GM12878 (cell line): ENCODE measurements at regions not wholly inside any gene's neighbourhood (a gene's known extent, or its start where the extent isn't known, plus 50 kb on each side); places are given as distances from the start of the nearest gene placed in this dataset.

ENCODE experiments used
- ATAC-seq: fragments of 200-7000 bp; cut with Tn5 transposase; 3 replicates; pipeline ENCODE4 v1.9.1; 2020; ENCODE audit warnings: mild to moderate bottlenecking, moderate library complexity
- BruUV-seq: library from RNA; stranded (reverse); fragments of 400-500 nt; replicated peaks from 2 replicates; lab custom pipeline; 2021; lab: Mats Ljungman, UMichigan
- CTCF ChIA-PET: fragments of 300-600 bp; sonication (Branson Sonifier 250); formaldehyde crosslinking; extraction: SDS; loops from one replicate; lab custom pipeline; 2021; ENCODE audit warnings: inconsistent platforms; lab: Yijun Ruan, JAX
- POLR2A ChIA-PET: fragments of 350-600 bp; formaldehyde crosslinking; extraction: SDS; loops from one replicate; lab custom pipeline; 2021; ENCODE audit warnings: inconsistent platforms; lab: Charles Lee
- RAD21 ChIA-PET: fragments of 300-600 bp; sonication (Branson Sonifier 250); formaldehyde crosslinking; loops from one replicate; lab custom pipeline; 2023; ENCODE audit warnings: antibody characterized with exemption; ENCODE audit not compliant: unreplicated experiment; lab: Charles Lee
- SMC1A ChIA-PET: fragments of 300-600 bp; sonication (Branson Sonifier 250); formaldehyde crosslinking; loops from one replicate; lab custom pipeline; 2023; ENCODE audit not compliant: unreplicated experiment, uncharacterized antibody; lab: Charles Lee
- DNase-seq: peaks from one replicate; pipeline ENCODE4 v3.0.0-alpha.2; 2011; ENCODE audit warnings: low read depth, low spot score
- FAIRE-seq: peaks from 3 replicates; lab custom pipeline; 2011; peaks lifted over from hg19 to GRCh38; lab: Jason Lieb, UNC
- H2AFZ ChIP-seq: 2 replicates; pipeline ENCODE4 v1.6.0; 2011; ENCODE audit warnings: low read depth, low read length, control low read depth; ENCODE audit not compliant: control insufficient read depth
- H3K27ac ChIP-seq: 2 replicates; pipeline ENCODE4 v1.5.1; 2011; ENCODE audit warnings: control low read depth; ENCODE audit not compliant: control insufficient read depth, insufficient read depth
- H3K27me3 ChIP-seq, 2 experiments: replicated peaks in 1 of 2; 2 replicates each; pipeline versions ENCODE4 v1.6.0 to v1.6.1; 2011; ENCODE audit warnings: low read length in 1 of 2; ENCODE audit not compliant: control insufficient read depth in 2 of 2, insufficient read depth in 2 of 2
- H3K36me3 ChIP-seq, 2 experiments: 2 replicates each; pipeline ENCODE4 v1.5.1; 2011; ENCODE audit warnings: low read length in 1 of 2; ENCODE audit not compliant: control insufficient read depth in 2 of 2, insufficient read depth in 2 of 2
- H3K4me1 ChIP-seq: 2 replicates; pipeline ENCODE4 v1.6.1; 2011; ENCODE audit warnings: mild to moderate bottlenecking, low read length, moderate library complexity, mixed read lengths; ENCODE audit not compliant: control insufficient read depth, insufficient read depth
- H3K4me2 ChIP-seq: 2 replicates; pipeline ENCODE4 v1.6.0; 2011; ENCODE audit warnings: control low read depth; ENCODE audit not compliant: control insufficient read depth, insufficient read depth
- H3K4me3 ChIP-seq: fragments of 200-600 bp; sonication (generic); 2 replicates; pipeline ENCODE4 v1.5.1; 2016
- H3K79me2 ChIP-seq: 2 replicates; pipeline ENCODE4 v1.6.0; 2011; ENCODE audit warnings: low read length; ENCODE audit not compliant: control insufficient read depth, insufficient read depth
- H3K9ac ChIP-seq: 2 replicates; pipeline ENCODE4 v1.8.0; 2011; ENCODE audit warnings: low read length, control low read depth, mixed read lengths; ENCODE audit not compliant: control insufficient read depth, insufficient read depth
- H3K9me3 ChIP-seq: replicated peaks from 3 replicates; pipeline ENCODE4 v1.5.1; 2011; ENCODE audit warnings: mild to moderate bottlenecking, low read length; ENCODE audit not compliant: control insufficient read depth, insufficient read depth
- H4K20me1 ChIP-seq: 2 replicates; pipeline ENCODE4 v1.6.0; 2011; ENCODE audit not compliant: control insufficient read depth, insufficient read depth
- BHLHE40 ChIP-seq, 2 experiments: fragments of 450-650 bp in 1 of 2; IDR thresholded peaks; 2 replicates each; pipeline ENCODE4 v1.6.1; 2011 to 2017; ENCODE audit warnings: low read depth in 2 of 2, borderline replicate concordance in 1 of 2, improper control_type of control experiment in 1 of 2, low read length in 1 of 2, mild to moderate bottlenecking in 1 of 2
- CBX5 ChIP-seq: sonication (generic); IDR thresholded peaks from 2 replicates; pipeline ENCODE4 v1.6.1; 2016; ENCODE audit warnings: low read depth, moderate library complexity, mild to moderate bottlenecking, inconsistent platforms
- EED ChIP-seq: sonication (generic); IDR thresholded peaks from 2 replicates; pipeline ENCODE4 v1.6.1; 2016; ENCODE audit warnings: antibody characterized with exemption, low read depth
- FOS ChIP-seq: IDR thresholded peaks from 3 replicates; pipeline ENCODE4 v1.6.1; 2011; ENCODE audit warnings: borderline replicate concordance; ENCODE audit not compliant: insufficient read length; ENCODE audit errors: extremely low read depth
- HDGF ChIP-seq: fragments of 450-650 bp; IDR thresholded peaks from 2 replicates; pipeline ENCODE4 v1.6.1; 2016; ENCODE audit warnings: antibody characterized with exemption
- IRF4 ChIP-seq: IDR thresholded peaks from 2 replicates; pipeline ENCODE4 v1.6.1; 2011; ENCODE audit warnings: low read depth, low read length
- SRF ChIP-seq, 2 experiments: IDR thresholded peaks; 2 replicates each; pipeline ENCODE4 v1.6.1; 2011; ENCODE audit warnings: low read depth in 2 of 2, low read length in 2 of 2, mild to moderate bottlenecking in 1 of 2, moderate library complexity in 1 of 2
- TBL1XR1 ChIP-seq: IDR thresholded peaks from 2 replicates; pipeline ENCODE4 v1.6.1; 2012; ENCODE audit warnings: low read depth, low read length, improper control_type of control experiment
- TCF3 ChIP-seq: IDR thresholded peaks from 2 replicates; pipeline ENCODE4 v1.6.1; 2012; ENCODE audit warnings: low read depth, mild to moderate bottlenecking, low read length, borderline replicate concordance; ENCODE audit not compliant: insufficient read depth
- WGBS: methylation state at CpG from one replicate; pipeline ENCODE4 v1.1.6; 2016; ENCODE audit warnings: low lambda C conversion rate; ENCODE audit not compliant: insufficient replicate concordance, insufficient coverage; ENCODE audit errors: missing lambda C conversion rate; 5-methylcytosine and 5-hydroxymethylcytosine counted together
- in situ Hi-C: fragments of 300-500 bp; cut with MboI; formaldehyde crosslinking; loops from 9 replicates; pipeline ENCODE4 v1.14.3; 2018; ENCODE audit warnings: mixed read lengths
- intact Hi-C: fragments of 100-400 bp; cut with micrococcal nuclease; formaldehyde crosslinking; loops from one replicate; pipeline ENCODE4 v1.14.2; 2022; ENCODE audit not compliant: unreplicated experiment
- TF ChIP-seq, protein P1 (sequence below): fragments of 450-650 bp; IDR thresholded peaks from 2 replicates; pipeline ENCODE4 v1.6.1; 2014; ENCODE audit warnings: mild to moderate bottlenecking
- TF ChIP-seq, protein P2 (sequence below): fragments of 450-650 bp; IDR thresholded peaks from 2 replicates; pipeline ENCODE4 v1.6.1; 2016; ENCODE audit warnings: mild to moderate bottlenecking
- TF ChIP-seq, protein P3 (sequence below): fragments of 450-650 bp; IDR thresholded peaks from 2 replicates; pipeline ENCODE4 v1.6.1; 2017; ENCODE audit warnings: antibody characterized with exemption, mild to moderate bottlenecking, moderate library complexity

DNA sequence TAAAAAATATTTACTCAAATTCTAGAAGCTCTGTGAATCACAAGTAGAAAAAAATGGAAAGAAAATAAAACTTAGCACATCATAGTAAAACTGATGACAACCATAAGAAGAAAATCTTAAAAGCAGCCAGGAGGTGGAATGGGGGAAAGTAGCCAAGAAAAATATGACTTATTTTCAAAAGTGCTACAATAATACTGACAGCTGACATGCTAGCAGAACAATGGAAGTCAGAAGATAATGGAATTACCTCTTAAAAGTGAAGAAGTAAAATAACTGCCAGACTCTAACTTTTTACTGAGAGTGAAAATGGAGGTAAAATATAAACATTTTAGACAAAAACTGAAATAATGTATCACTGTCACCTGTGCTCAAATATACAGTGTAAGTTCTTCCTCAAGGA, 532.2 kb upstream of the SGCD start:
- ATAC-seq, result no peak
- RAD21 ChIA-PET, result no interaction called here
- H3K4me1 ChIP-seq, result no peaks in the 10 kb centered on the region
- intact Hi-C loops (no loop called here), in situ Hi-C loops (no loop called here)
- no peak overlapping the region for H3K4me3 ChIP-seq
- POLR2A ChIA-PET, result no interaction called here
- H3K27me3 ChIP-seq, result no peaks in the 10 kb centered on the region
- H3K27ac ChIP-seq, result no peak overlapping the region
- CTCF ChIA-PET, result no interaction called here
- TF ChIP-seq HDGF, result no peak
- peak; percentile 97 for TF ChIP-seq CBX5
- no peak overlapping the region for H3K9ac ChIP-seq
- H3K4me2 ChIP-seq, result no peak overlapping the region
- no peaks in the 10 kb centered on the region for H4K20me1 ChIP-seq
- H3K36me3 ChIP-seq, result no peaks in the 10 kb centered on the region
- H3K9me3 ChIP-seq, result peaks cover 2% of the 10 kb centered on the region; the same call in 2 of the 3 replicates
- H3K79me2 ChIP-seq, result no peaks in the 10 kb centered on the region
- BruUV-seq, result no TSS peak
- no peak for DNase-seq
- FAIRE-seq, result no peak
- SMC1A ChIA-PET, result no interaction called here
- no peak overlapping the region for H2AFZ ChIP-seq

DNA sequence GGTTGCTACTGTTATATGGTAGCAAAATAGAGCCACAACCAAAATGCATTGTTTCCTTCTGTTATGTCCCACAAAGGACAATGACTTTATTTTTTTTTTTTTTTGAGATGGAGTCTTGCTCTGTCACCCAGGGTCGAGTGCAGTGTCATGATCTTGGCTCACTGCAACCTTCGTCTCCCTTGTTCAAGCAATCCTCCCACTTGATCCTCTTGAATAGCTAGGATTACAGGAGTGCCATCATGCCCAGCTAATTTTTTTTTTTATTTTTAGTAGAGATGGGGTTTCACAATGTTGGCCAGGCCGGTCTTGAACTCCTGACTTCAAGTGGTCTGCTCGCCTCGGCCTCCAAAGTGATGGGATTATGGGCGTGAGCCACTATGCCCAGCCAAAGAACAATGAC, 527.7 kb upstream of the SGCD start:
- CTCF ChIA-PET, result no interaction called here
- TF ChIP-seq BHLHE40 (IDR thresholded peaks at IDR 0.05; ENCODE audit: borderline replicate concordance in 1 of 2, low read depth in 2 of 2, low read length in 1 of 2) (no peak), EED (no peak), TBL1XR1 (no peak), IRF4 (no peak), FOS (no peak), SRF (IDR thresholded peaks at IDR 0.05; ENCODE audit: low read depth in 2 of 2, low read length in 2 of 2) (no peak), TCF3 (no peak)
- TF ChIP-seq, protein P1, sequence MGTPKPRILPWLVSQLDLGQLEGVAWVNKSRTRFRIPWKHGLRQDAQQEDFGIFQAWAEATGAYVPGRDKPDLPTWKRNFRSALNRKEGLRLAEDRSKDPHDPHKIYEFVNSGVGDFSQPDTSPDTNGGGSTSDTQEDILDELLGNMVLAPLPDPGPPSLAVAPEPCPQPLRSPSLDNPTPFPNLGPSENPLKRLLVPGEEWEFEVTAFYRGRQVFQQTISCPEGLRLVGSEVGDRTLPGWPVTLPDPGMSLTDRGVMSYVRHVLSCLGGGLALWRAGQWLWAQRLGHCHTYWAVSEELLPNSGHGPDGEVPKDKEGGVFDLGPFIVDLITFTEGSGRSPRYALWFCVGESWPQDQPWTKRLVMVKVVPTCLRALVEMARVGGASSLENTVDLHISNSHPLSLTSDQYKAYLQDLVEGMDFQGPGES, result no peak
- TF ChIP-seq, protein P2, sequence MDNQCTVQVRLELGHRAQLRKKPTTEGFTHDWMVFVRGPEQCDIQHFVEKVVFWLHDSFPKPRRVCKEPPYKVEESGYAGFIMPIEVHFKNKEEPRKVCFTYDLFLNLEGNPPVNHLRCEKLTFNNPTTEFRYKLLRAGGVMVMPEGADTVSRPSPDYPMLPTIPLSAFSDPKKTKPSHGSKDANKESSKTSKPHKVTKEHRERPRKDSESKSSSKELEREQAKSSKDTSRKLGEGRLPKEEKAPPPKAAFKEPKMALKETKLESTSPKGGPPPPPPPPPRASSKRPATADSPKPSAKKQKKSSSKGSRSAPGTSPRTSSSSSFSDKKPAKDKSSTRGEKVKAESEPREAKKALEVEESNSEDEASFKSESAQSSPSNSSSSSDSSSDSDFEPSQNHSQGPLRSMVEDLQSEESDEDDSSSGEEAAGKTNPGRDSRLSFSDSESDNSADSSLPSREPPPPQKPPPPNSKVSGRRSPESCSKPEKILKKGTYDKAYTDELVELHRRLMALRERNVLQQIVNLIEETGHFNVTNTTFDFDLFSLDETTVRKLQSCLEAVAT, result no peak
- TF ChIP-seq, protein P3, sequence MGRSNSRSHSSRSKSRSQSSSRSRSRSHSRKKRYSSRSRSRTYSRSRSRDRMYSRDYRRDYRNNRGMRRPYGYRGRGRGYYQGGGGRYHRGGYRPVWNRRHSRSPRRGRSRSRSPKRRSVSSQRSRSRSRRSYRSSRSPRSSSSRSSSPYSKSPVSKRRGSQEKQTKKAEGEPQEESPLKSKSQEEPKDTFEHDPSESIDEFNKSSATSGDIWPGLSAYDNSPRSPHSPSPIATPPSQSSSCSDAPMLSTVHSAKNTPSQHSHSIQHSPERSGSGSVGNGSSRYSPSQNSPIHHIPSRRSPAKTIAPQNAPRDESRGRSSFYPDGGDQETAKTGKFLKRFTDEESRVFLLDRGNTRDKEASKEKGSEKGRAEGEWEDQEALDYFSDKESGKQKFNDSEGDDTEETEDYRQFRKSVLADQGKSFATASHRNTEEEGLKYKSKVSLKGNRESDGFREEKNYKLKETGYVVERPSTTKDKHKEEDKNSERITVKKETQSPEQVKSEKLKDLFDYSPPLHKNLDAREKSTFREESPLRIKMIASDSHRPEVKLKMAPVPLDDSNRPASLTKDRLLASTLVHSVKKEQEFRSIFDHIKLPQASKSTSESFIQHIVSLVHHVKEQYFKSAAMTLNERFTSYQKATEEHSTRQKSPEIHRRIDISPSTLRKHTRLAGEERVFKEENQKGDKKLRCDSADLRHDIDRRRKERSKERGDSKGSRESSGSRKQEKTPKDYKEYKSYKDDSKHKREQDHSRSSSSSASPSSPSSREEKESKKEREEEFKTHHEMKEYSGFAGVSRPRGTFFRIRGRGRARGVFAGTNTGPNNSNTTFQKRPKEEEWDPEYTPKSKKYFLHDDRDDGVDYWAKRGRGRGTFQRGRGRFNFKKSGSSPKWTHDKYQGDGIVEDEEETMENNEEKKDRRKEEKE, result no peak

More for the DNA sequence above, 527.7 kb upstream of the SGCD start:
- in situ Hi-C loops, result no loop called here
- Histone ChIP-seq H3K9ac (no peak overlapping the region), H3K79me2 (no peaks in the 10 kb centered on the region), H3K27me3 (no peaks in the 10 kb centered on the region), H3K4me2 (no peak overlapping the region), H4K20me1 (no peaks in the 10 kb centered on the region), H3K4me1 (no peaks in the 10 kb centered on the region), H3K9me3 (no peaks in the 10 kb centered on the region; the same call in 2 of the 3 replicates), H3K27ac (no peak overlapping the region), H3K4me3 (no peak overlapping the region), H2AFZ (no peak overlapping the region), H3K36me3 (no peaks in the 10 kb centered on the region)
- RAD21 ChIA-PET, result no interaction called here
- ATAC-seq, result no peak
- POLR2A ChIA-PET, result no interaction called here
- no peak for FAIRE-seq
- DNase-seq, result no peak
- SMC1A ChIA-PET, result no interaction called here
- BruUV-seq, result no TSS peak
- intact Hi-C loops, result no loop called here
- WGBS, result 22% methylated on average over 6 of the region's 6 CpGs
